ENCODE measurements at regions not wholly inside any gene's neighbourhood (a gene's known extent, or its start where the extent isn't known, plus 50 kb on each side); places are given as distances from the start of the nearest gene placed in this dataset.
A peak's percentile ranks its signal among the peaks of the same experiment; 100 is the strongest.

- H3K9ac ChIP-seq (ENCODE audit: low read length), result no peak overlapping the region
- H3K36me3 ChIP-seq (ENCODE audit: control insufficient read depth, insufficient read depth, low read length), result peaks cover 24% of the 10 kb centered on the region
- H3K27ac ChIP-seq (ENCODE audit: low read depth, low read length), result peak overlapping the region; percentile 90
- peak overlapping the region; percentile 17 for H3K4me3 ChIP-seq (ENCODE audit: low read length)
- H3K27me3 ChIP-seq (ENCODE audit: control insufficient read depth, insufficient read depth, low read length), result no peaks in the 10 kb centered on the region
- peaks cover 38% of the 10 kb centered on the region for H3K4me1 ChIP-seq (ENCODE audit: control insufficient read depth, insufficient read depth, low read length)
Observed at GRCh38 chr12:124381456-124382296, 86.8 kb downstream of the RFLNA start.

GRCh38 chr12:124380796-124381455 is 86.0 kb downstream of the RFLNA start:
- peaks cover 36% of the 10 kb centered on the region for H3K4me1 ChIP-seq (ENCODE audit: control insufficient read depth, insufficient read depth, low read length)
- peak overlapping the region; percentile 19 for H3K9ac ChIP-seq (ENCODE audit: low read length)

GRCh38 chr12:124379938-124380754 is 85.3 kb downstream of the RFLNA start:
- H3K27me3 ChIP-seq (ENCODE audit: control insufficient read depth, insufficient read depth, low read length), result no peaks in the 10 kb centered on the region
- H3K9ac ChIP-seq (ENCODE audit: low read length), result no peak overlapping the region
- H3K36me3 ChIP-seq (ENCODE audit: control insufficient read depth, insufficient read depth, low read length), result peaks cover 30% of the 10 kb centered on the region
- H3K4me1 ChIP-seq (ENCODE audit: control insufficient read depth, insufficient read depth, low read length), result peaks cover 33% of the 10 kb centered on the region
- no peak overlapping the region for H3K4me3 ChIP-seq (ENCODE audit: low read length)
- peak overlapping the region; percentile 90 for H3K27ac ChIP-seq (ENCODE audit: low read depth, low read length)

More at GRCh38 chr12:124380796-124381455, 86.0 kb downstream of the RFLNA start:
- H3K27me3 ChIP-seq (ENCODE audit: control insufficient read depth, insufficient read depth, low read length), result no peaks in the 10 kb centered on the region
- H3K4me3 ChIP-seq (ENCODE audit: low read length), result peak overlapping the region; percentile 17
- H3K36me3 ChIP-seq (ENCODE audit: control insufficient read depth, insufficient read depth, low read length), result peaks cover 30% of the 10 kb centered on the region
- H3K27ac ChIP-seq (ENCODE audit: low read depth, low read length), result peak overlapping the region; percentile 90

- Histone ChIP-seq H3K4me3 (ENCODE audit: low read length) (no peak overlapping the region), H3K9ac (ENCODE audit: low read length) (no peak overlapping the region), H3K27me3 (ENCODE audit: control insufficient read depth, insufficient read depth, low read length) (no peaks in the 10 kb centered on the region), H3K27ac (ENCODE audit: low read depth, low read length) (peak overlapping the region; percentile 90), H3K4me1 (ENCODE audit: control insufficient read depth, insufficient read depth, low read length) (peaks cover 33% of the 10 kb centered on the region), H3K36me3 (ENCODE audit: control insufficient read depth, insufficient read depth, low read length) (peaks cover 32% of the 10 kb centered on the region)
Observed at GRCh38 chr12:124379379-124379937, 84.6 kb downstream of the RFLNA start.

- Histone ChIP-seq H3K27me3 (ENCODE audit: control insufficient read depth, insufficient read depth, low read length) (no peaks in the 10 kb centered on the region), H3K27ac (ENCODE audit: low read depth, low read length) (peak overlapping the region; percentile 90), H3K9ac (ENCODE audit: low read length) (no peak overlapping the region), H3K4me3 (ENCODE audit: low read length) (no peak overlapping the region), H3K4me1 (ENCODE audit: control insufficient read depth, insufficient read depth, low read length) (peaks cover 33% of the 10 kb centered on the region), H3K36me3 (ENCODE audit: control insufficient read depth, insufficient read depth, low read length) (peaks cover 32% of the 10 kb centered on the region)
Observed at GRCh38 chr12:124378926-124379325, 84.0 kb downstream of the RFLNA start.

GRCh38 chr12:124377981-124378509 is 83.2 kb downstream of the RFLNA start:
- H3K36me3 ChIP-seq (ENCODE audit: control insufficient read depth, insufficient read depth, low read length), result peaks cover 32% of the 10 kb centered on the region
- peaks cover 33% of the 10 kb centered on the region for H3K4me1 ChIP-seq (ENCODE audit: control insufficient read depth, insufficient read depth, low read length)
- no peak overlapping the region for H3K4me3 ChIP-seq (ENCODE audit: low read length)
- peak overlapping the region; percentile 90 for H3K27ac ChIP-seq (ENCODE audit: low read depth, low read length)
- H3K27me3 ChIP-seq (ENCODE audit: control insufficient read depth, insufficient read depth, low read length), result no peaks in the 10 kb centered on the region
- H3K9ac ChIP-seq (ENCODE audit: low read length), result no peak overlapping the region

- no peak overlapping the region for H3K27ac ChIP-seq (ENCODE audit: low read depth, low read length)
- H3K4me1 ChIP-seq (ENCODE audit: control insufficient read depth, insufficient read depth, low read length), result peaks cover 23% of the 10 kb centered on the region
- H3K27me3 ChIP-seq (ENCODE audit: control insufficient read depth, insufficient read depth, low read length), result no peaks in the 10 kb centered on the region
- H3K4me3 ChIP-seq (ENCODE audit: low read length), result no peak overlapping the region
- no peak overlapping the region for H3K9ac ChIP-seq (ENCODE audit: low read length)
- H3K36me3 ChIP-seq (ENCODE audit: control insufficient read depth, insufficient read depth, low read length), result peaks cover 38% of the 10 kb centered on the region
Observed at GRCh38 chr12:124376435-124376834, 81.5 kb downstream of the RFLNA start.

- H3K4me1 ChIP-seq (ENCODE audit: control insufficient read depth, insufficient read depth, low read length), result peaks cover 17% of the 10 kb centered on the region
- H3K4me3 ChIP-seq (ENCODE audit: low read length), result no peak overlapping the region
- no peak overlapping the region for H3K9ac ChIP-seq (ENCODE audit: low read length)
- peaks cover 44% of the 10 kb centered on the region for H3K36me3 ChIP-seq (ENCODE audit: control insufficient read depth, insufficient read depth, low read length)
- no peaks in the 10 kb centered on the region for H3K27me3 ChIP-seq (ENCODE audit: control insufficient read depth, insufficient read depth, low read length)
- H3K27ac ChIP-seq (ENCODE audit: low read depth, low read length), result no peak overlapping the region
Observed at GRCh38 chr12:124375789-124376175, 80.9 kb downstream of the RFLNA start.

- Histone ChIP-seq H3K27ac (ENCODE audit: low read depth, low read length) (no peak overlapping the region), H3K4me3 (ENCODE audit: low read length) (no peak overlapping the region), H3K27me3 (ENCODE audit: control insufficient read depth, insufficient read depth, low read length) (no peaks in the 10 kb centered on the region), H3K36me3 (ENCODE audit: control insufficient read depth, insufficient read depth, low read length) (peaks cover 49% of the 10 kb centered on the region), H3K9ac (ENCODE audit: low read length) (no peak overlapping the region), H3K4me1 (ENCODE audit: control insufficient read depth, insufficient read depth, low read length) (peaks cover 17% of the 10 kb centered on the region)
Observed at GRCh38 chr12:124375141-124375788, 80.4 kb downstream of the RFLNA start.

GRCh38 chr12:124374567-124374966 is 79.7 kb downstream of the RFLNA start:
- peaks cover 17% of the 10 kb centered on the region for H3K4me1 ChIP-seq (ENCODE audit: control insufficient read depth, insufficient read depth, low read length)
- H3K27me3 ChIP-seq (ENCODE audit: control insufficient read depth, insufficient read depth, low read length), result no peaks in the 10 kb centered on the region
- peaks cover 49% of the 10 kb centered on the region for H3K36me3 ChIP-seq (ENCODE audit: control insufficient read depth, insufficient read depth, low read length)
- no peak overlapping the region for H3K27ac ChIP-seq (ENCODE audit: low read depth, low read length)
- no peak overlapping the region for H3K9ac ChIP-seq (ENCODE audit: low read length)
- no peak overlapping the region for H3K4me3 ChIP-seq (ENCODE audit: low read length)

GRCh38 chr12:124374147-124374546 is 79.3 kb downstream of the RFLNA start:
- Histone ChIP-seq H3K27me3 (ENCODE audit: control insufficient read depth, insufficient read depth, low read length) (no peaks in the 10 kb centered on the region), H3K4me3 (ENCODE audit: low read length) (no peak overlapping the region), H3K27ac (ENCODE audit: low read depth, low read length) (no peak overlapping the region), H3K36me3 (ENCODE audit: control insufficient read depth, insufficient read depth, low read length) (peaks cover 46% of the 10 kb centered on the region), H3K9ac (ENCODE audit: low read length) (no peak overlapping the region), H3K4me1 (ENCODE audit: control insufficient read depth, insufficient read depth, low read length) (peaks cover 16% of the 10 kb centered on the region)

Measured in rectal smooth muscle tissue (tissue), 1 donor.